NCI-H2081 (cell line): ENCODE measurements at regions not wholly inside any gene's neighbourhood (a gene's known extent, or its start where the extent isn't known, plus 50 kb on each side); places are given as distances from the start of the nearest gene placed in this dataset.
A peak's percentile ranks its signal among the peaks of the same experiment; 100 is the strongest.
"Not testable (repeated sequence)": the region's sequence is repeated elsewhere in the genome, so short reads cannot be mapped to it uniquely, and the experiment has no call there.

Experiments
- DNase-seq, 2 experiments: peaks; one replicate each; lab custom pipeline; 2025; lab: John Stamatoyannopoulos, UW

DNA sequence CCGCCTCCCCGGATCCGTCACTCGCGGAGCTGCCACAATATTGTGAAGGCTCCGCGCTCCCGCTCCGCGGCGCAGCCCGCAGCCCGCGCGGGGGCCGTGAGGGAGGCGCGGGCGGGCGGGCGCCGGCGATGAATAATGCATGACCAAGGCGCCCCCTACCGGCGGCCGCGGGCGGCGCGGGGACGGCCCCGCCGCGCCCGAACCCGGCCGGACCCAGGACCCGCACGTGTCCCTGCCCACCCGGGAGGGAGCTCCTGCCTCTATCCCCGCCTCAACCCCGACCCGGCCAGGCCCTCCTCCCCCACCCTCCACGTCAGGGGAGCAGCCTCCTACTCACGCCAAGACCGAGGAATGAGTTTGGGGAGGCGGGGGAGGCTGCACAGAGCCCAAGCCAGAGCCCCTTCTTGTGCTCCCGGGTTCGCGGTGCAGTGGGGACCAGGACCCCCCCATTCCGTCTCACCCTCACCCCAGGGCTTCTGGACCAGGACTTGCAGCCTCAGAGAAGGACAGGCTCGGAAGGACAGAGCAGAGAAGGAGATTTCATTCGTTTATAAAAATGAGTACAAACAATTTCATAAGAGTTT is 70.8 kb upstream of the CASZ1 start:
- DNase-seq, result peak; percentile 46 to 71

DNA sequence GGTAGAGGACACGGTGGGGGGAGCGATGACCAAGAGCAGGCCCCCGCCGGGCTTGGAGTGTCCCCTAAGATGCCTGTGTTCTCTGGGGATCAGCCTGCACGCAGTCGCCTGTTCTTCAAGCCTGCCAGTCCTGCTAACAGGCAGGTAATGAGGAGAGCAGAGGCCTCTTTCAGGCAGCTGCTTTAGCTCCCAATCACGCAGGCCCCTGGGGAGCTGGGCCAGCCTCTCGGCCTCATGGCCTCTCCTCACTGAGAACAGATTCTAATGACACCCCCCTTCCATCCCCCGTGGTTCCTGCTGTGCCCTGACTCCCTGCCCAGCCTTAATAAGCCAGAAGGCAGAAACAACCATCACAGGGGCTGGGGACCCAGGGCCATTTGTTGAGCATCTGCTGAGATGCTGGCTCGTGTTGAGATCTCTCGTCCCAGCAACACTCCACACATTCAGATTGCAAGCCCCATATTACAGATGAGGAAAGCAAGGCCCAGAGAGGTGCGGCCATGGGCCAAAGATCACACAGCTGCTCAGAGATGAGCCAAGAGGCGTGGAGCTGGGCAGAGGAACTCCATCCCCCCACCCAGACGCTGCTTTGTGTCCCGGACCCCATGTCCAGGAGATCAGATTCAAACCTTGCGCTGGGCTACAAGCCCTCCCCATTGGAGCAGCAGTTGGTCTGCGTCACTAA is 71.6 kb upstream of the CASZ1 start:
- peak; percentile 87 to 96 for DNase-seq

DNA sequence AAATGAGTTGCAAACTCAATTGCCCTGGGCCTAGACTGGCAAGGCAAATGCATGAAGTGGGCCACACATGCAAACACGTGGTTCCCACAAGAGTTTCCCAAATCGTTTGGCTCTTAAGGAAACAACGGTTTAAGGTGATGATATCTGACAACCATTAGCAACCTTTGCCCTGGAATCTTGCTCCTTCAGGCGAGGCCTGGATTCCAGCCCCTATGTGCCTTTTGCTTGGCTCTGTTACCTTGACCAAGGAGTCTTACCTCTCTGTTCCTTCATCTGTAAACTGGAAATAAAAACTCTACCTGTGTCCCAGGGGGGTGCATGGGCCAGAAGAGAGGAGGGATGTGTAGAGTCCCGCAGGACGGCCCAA is 72.1 kb upstream of the CASZ1 start:
- DNase-seq, result no peak

DNA sequence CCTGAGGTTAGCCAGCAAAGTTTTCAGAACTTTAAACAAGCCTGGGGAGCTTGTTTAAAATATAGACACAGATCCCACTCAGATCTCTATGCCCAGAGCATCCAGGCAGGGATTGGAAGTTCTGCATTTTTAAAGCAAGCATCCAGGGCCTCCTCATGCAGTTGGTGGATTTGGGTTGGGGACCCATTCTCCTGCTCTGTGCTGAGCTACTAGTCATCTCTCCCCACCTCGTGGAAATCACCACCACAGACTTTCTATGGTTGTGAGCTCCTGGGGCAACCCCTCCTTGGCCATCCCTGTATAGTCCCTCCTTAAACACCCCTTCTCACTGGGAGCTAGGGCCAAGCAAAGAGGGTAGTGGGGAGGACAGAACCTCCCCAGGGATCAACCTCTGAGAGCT is 73.5 kb upstream of the CASZ1 start:
- DNase-seq, result no peak

DNA sequence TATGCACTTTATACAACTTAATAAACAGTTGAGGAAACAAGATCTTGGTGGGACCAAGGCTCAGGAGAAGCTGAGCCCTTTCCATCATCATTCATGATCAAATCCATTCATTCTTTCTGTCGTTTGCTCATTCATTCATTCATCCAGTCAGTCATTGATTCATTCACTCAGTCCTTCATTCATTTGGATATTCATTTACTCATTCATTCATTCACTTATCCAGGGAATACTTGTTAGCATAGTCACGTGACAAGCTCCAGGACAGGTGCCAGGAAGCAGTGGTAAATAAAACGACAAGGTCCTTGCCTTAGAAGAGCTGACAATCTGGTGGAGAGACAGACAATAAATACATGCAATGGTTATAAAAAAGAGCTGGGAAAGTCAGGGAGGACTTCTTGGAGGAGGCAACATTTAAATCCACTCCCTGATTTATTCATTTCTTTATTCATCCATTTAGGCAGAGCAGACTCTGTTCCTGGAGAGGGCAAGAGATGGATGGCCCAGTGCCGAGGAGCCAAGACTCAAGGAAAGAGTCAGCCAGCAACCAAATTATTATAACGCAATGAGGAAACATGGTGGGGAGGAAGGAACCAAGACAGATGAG is 74.1 kb upstream of the CASZ1 start:
- DNase-seq, result no peak

DNA sequence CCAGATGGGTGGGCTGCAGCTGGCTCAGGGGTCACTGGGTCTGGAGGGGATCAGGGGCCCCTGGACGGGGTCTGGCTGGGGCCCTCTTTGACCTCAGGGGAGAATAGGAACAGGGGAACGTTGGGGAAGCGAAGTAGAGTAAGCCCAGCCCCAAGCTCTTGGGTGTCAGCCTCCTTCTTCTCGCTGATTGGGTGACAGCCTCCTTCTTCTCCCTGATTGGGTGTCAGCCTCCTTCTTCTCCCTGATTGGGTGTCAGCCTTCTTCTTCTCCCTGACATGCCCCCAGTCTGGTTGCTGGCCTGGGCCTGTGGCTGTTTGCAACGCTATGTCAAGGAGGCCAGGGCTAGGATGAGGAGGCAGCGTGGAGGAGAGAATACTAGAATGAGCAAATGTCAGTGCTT is 76.7 kb upstream of the CASZ1 start:
- DNase-seq, result no peak

DNA sequence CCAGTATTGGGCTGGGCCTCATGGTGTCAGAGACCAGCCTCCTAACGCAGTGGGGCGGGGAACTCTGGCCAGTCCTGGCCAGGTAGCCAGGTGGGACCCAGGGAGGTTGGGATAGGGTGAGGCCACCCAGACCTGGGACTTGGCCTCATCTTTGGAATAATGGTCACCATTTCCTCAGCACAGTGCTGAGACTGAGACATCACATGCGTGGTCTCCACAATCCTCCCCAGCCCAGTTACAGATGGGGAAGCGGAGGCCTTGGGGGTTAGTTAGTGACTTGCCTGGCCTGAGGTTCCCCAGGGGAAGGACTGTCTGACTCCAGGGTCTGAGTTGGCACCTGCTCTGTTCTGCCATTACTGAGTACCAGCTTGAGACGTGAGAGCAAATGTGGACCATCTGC is 77.9 kb upstream of the CASZ1 start:
- no peak for DNase-seq

DNA sequence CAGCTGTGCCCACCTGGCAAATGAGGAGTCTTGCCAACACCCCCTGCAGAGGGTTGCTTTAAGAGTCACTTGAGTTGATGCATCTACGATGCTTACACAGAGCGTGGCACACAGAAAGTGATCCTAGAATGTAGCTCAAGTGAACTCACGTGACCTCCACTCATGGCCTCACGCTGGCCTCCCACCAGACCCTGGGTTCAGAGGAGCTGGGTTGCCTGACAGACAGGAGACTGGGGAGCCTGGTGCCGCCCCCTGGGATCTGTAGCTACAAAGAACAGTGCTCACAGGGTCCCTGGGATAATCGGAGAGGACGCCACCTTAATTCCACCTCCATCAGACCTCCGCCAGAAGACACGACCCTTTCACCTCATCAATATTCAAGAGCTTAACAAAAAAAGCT is 81.4 kb upstream of the CASZ1 start:
- DNase-seq, result no peak

DNA sequence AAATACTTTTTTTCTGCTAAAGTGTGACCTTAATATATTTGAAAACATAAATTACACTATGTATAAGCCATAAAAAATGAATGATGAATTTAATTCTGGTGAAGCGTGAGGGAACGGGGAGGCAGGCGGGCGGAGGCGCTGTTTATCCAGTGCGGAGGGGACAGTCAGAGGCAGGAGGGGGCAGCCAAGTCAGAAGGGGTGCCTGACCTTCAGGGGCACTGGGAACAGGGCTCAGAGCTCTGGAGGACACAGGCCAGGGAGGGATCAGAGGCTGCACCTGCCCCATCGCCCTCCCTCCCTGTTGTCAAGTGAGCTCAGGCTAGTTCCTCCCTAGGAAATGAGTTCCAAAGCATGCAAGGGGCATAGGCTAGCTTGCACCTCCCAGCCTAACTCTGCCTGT is 82.0 kb upstream of the CASZ1 start:
- DNase-seq, result no peak

DNA sequence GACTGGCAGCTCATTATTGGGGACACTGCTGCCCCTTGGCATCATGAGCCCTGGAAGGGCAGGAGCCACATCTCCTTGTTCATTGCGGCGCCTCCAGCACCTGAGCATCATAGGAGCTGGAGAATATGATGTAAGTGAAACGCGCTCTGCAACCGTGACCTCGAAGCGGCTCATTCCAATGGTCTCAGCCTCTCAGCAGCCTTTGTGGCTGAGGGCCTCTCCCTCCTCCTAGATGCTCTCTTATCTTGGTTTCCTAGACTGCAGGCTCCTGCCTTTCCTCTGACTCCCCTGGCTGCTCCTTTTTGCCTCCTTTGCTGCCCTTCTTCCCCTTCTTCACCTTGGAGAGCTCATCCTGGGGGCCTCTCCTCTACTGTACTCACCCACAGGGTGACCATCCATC is 83.6 kb upstream of the CASZ1 start:
- DNase-seq, result no peak

DNA sequence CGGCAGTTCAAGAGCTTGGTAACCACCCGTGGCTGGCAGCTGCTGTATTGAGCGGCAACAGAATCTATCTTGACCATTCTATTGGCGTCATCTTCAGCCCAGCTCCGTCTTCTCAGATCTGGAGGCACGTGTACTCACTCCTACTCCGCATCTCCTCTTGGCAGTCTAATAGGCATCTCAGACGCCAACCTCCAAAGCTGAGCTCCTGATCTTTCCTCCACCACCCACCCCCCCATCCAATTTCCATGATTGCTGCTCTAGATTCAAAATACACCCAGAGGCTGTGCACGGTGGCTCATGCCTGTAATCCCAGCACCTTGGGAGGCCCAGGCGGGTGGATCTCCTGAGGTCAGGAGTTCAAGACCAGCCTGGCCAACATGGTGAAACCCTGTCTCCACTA is 84.6 kb upstream of the CASZ1 start:
- no peak for DNase-seq

DNA sequence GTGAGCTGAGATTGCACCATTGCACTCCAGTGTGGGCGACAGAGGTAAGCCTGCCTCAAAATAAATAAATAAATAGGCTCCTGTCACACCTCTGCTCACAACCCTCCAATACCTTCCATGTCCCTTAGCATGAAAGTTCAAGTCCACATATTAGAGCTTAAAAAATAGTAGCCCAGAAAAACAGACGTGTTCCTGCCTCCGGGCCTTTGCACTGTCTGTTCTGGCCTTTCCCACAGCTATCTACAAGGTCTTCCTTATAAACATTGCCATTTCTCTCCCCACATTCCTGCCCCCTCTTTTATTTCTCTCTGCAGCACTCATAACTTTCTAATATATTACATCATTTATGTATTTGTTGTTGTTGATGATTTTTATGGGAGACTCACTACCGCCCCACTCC is 85.6 kb upstream of the CASZ1 start:
- no peak for DNase-seq

DNA sequence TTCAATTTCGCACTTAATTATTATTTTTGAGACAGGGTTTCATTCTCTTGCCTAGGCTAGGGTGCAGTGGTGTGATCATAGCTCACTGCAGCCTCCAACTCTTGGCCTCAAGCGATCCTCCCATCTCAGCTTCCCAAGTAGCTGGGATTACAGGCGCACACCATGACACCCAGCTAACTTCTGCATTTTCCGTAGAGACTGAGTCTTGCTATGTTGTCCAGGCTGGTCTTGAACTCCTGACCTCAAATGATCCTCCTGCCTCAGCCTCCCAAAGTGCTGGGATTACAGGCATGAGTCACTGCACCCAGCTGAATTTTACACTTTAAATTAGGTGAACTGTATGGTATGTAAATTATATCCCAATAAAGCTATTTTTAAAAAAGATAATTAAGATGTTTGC is 90.6 kb upstream of the CASZ1 start:
- DNase-seq, result not testable (repeated sequence)

DNA sequence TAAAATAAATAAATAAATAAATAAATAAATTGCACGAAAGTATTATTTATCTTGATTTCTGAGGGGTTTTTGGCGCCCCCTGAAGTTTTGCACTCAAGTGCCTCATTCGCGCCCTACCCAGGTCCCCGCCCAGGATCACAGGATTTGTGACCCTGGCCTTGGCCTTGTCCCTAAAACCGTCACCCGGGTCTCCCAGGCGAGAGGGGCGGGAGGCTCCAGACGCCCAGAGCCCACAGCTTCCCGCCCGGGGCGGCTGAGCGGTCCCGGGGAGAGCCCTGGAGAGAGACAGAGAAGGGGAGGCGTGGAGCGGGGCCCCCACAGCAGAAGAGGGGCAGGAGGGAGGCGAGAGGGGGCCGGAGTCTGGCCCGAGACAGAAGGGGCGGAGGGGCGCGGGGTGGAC is 91.8 kb upstream of the CASZ1 start:
- DNase-seq, result no peak

DNA sequence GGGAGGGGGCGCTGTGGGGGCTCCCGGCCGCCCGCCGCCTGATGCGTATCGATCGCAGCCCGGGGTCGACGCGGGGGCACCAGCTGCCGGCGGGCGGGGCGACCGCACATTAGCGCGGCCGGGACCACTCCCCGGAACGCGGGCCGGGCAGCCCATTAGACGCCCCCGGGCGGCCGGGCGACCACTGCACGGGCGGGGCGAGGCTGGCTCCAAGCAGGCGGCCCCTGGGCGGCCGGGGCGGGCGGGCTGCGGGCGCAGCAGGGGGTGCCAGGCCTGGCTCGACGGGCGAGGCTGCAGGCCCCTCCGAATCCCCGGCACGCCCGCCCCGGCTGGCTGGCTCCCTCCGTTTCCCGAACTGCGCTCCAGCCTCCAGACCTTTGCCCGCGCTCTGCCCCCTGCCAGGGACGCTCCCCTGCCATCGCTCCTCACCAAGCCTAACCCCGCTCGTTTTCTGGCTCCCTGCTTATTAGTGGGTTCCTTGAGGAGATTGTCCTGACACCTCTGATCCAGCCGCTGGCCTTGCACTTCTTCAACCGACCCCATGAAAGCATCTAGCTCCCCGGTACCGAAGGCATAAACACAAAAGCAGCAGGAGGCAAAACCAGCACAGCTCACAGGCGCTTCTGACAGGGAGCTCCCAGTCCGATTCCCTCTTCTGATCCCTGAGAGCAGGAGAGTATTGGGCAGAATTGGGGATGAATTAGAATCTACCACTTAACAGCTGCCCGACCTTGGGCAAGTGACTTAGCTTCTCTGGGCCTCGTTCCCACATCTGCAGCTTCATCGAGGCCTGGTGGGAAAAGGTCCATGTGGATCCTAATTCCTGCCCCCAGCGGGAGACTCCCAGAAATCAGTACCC is 92.6 kb upstream of the CASZ1 start:
- no peak for DNase-seq

DNA sequence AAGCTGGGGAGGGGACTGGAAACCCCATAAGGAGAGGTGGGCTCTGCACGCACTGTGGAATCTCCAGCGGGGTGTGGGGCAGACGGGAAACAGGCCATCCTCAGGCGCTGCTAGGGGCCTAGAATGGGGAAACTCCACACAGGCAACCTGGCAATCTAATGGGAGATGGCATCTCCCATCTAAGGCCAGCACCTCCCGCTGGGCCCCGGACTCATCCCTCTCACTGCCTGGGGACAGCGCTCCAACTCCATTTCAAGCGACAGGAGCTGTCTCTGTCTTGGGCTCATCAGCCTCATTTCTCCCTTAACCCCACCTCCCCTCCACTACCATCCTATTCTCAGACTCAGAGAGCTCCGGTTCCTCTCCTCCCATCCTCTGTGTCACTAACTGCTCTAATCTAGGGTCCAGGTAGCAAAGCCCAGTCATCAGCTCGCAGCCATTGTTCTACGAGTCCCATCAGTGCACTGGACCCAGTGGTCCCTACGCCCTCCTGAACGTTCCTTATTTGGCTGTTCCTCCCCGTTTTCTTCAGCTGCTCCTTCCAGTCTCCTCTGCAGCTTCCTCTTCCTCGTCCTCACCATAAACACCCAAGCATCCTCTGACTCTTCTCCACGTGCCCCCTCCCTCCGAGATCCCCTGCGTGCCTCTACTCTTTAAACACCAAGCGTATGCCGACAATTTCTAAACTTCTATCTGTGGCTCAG is 93.4 kb upstream of the CASZ1 start:
- no peak for DNase-seq

DNA sequence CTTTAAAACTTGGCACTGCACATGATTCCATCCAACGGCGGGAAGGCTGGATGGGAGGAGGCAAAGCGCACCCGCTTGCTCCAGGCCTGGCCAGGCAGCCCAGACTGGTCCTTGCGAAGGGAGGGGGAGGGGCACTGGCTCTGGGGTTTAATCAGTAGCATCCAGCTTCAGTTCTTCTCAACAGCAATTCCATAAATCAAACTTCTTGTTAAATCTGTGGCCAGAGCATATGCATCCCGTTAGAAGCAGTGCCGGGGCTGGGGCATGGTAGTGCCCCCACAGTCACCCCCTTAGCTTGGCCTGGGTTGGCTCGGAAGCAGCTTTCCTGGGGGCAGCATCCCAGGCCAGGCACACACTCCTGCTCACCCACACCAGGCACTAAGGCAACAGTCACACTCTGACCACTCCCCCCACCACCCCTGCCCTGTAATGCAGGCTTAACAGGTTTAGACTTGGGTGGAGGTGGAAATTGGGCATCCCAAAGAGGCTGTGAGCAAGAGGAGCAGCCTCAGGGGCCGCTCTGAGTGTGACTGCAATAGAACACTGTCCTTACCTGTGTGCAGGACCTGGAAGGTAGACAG is 94.1 kb upstream of the CASZ1 start:
- no peak for DNase-seq

DNA sequence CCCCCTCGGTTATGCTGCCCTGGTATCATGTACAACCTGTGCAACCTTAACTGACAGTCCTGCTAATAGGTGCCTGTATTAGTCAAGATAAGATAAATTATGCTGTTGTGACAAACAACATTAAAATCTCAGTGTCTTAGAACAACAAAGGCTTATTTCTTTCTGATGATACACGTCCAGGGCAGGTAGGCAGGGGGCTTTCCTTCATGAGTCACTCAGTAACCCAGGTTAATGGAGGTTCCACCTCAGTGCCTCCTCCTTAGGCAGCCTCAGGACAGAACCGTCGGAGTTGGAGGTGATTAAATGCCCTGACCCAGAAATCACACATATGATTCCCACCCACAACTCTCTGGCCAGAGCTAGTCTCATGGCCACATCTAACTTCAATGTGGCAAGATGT is 94.6 kb upstream of the CASZ1 start:
- DNase-seq, result no peak

DNA sequence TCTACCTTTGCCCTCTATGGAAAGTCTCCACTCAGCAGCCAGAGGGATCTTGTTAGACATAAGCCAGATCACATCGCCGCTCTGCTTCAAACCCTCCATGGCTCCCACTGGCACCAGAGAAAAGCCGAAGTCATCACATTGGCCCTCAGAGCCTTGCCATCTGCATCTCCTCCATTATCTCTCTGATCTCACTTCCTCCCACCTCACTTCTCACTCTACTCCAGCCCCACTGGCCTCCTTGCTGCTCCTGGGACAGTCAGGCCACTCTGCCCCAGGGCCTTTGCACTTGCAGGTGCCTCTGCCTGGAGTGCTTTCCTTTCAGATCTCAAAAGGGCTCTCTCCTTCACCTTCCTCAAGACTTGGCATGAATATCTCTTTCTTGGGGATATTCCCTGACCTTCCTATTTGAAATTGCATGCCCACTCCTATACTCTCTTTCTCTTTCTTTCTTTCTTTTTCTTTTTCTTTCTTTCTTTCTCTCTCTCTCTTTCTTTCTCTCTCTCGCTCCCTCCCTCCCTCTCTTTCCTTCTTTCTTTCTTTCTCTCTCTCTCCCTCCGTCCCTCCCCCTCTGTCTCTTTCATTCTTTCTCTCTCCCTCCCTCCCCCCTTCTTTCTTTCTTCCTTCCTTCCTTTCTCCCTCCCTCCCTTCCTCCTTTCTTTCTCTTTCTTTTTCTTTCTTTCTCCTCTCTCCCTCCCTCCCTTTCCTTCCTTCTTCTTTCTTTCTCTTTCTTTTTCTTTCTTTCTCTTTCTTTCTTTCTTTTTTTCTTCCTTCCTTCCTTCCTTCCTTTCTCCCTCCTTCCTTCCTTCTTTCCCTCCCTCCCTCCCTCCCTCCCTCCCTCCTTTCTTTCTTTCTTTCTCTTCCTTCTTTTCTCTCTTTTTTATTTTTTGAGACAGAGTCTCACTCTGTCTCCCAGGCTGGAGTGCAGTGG is 96.0 kb upstream of the CASZ1 start:
- DNase-seq, result no peak

DNA sequence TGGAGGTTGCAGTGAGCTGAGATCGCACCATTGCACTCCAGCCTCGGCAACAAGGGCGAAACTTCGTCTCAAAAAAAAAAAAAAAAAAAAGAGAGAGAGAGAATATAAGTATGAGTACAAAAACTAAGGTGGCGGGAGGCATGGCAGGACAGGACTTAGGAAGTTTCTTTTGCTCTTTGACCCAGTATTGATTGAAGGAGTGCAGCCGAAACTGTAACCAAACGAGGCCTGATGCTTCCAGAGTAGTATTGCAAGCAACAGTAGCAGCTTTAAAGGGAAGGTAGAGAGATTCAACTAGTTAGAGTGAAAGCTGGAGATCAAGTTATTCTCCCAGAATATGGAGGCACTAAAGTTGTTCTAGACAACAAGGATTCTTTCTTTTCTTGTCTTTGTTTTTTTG is 99.2 kb upstream of the CASZ1 start:
- no peak for DNase-seq

DNA sequence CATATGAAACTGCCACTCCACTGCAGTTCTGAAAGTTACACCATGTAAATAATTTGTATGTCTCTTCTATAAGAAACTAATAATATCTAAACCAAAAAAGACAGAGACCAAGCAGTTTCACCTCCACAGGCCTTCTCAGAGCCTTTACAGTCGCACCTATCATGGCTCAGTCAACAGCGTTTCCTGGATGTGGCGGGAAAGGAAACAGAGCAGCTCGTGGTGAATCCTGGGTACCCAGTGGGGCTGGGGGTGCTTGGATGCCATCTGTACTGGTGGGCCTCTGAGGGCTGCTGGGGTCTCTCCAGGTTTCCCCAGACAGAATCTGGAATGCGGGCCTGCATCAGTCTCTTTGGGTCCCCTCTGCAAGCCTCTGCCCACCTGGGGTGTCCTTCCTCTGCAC is 100.2 kb upstream of the CASZ1 start:
- DNase-seq, result no peak
